ENCODE measurements at regions not wholly inside any gene's neighbourhood (a gene's known extent, or its start where the extent isn't known, plus 50 kb on each side); places are given as distances from the start of the nearest gene placed in this dataset.

DNA sequence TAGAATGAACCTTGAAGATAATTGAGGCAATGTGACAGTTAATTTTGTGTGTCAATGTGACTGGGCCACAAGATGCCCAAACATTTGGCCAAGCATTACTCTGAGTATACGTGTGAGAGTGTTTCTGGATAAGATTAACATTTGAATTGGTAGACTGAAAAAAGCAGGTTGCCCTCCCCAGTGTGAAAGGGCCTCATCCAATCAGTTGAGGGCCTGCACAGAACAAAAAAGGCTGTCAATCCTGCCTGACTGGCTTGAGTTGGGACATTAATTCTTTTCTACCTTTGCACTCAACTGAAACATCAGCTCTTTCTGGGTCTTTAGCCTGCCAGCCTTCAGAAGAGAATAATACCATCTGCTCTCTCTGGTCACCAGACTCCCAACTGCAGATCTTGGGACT is 56.6 kb upstream of the PDE1C start:
- Histone ChIP-seq H3K4me2 (ENCODE audit: low read length) (no peak overlapping the region), H4K20me1 (ENCODE audit: control insufficient read depth, insufficient read depth, low read depth, low read length) (no peaks in the 10 kb centered on the region), H3K27ac (ENCODE audit: low read depth, low read length) (no peak overlapping the region), H3K9me3 (ENCODE audit: control insufficient read depth, insufficient read depth, low read length) (0 out of 2 replicates have a peak, but pooled peaks cover 4% of the 10 kb centered on the region), H3K4me1 (ENCODE audit: control insufficient read depth, low read length) (no peaks in the 10 kb centered on the region), H3K4me3 (ENCODE audit: low read length) (no peak overlapping the region), H3K9me2 (replicated peaks; ENCODE audit: control insufficient read depth, low read length) (no peaks in the 10 kb centered on the region), H3K36me3 (ENCODE audit: control insufficient read depth, low read length) (no peaks in the 10 kb centered on the region), H3K79me2 (ENCODE audit: control insufficient read depth, low read length) (no peaks in the 10 kb centered on the region), H3K27me3 (ENCODE audit: control insufficient read depth, low read length) (no peaks in the 10 kb centered on the region), H3F3A (ENCODE audit: control insufficient read depth, insufficient read depth) (no peaks in the 10 kb centered on the region)
- TF ChIP-seq, protein P1, sequence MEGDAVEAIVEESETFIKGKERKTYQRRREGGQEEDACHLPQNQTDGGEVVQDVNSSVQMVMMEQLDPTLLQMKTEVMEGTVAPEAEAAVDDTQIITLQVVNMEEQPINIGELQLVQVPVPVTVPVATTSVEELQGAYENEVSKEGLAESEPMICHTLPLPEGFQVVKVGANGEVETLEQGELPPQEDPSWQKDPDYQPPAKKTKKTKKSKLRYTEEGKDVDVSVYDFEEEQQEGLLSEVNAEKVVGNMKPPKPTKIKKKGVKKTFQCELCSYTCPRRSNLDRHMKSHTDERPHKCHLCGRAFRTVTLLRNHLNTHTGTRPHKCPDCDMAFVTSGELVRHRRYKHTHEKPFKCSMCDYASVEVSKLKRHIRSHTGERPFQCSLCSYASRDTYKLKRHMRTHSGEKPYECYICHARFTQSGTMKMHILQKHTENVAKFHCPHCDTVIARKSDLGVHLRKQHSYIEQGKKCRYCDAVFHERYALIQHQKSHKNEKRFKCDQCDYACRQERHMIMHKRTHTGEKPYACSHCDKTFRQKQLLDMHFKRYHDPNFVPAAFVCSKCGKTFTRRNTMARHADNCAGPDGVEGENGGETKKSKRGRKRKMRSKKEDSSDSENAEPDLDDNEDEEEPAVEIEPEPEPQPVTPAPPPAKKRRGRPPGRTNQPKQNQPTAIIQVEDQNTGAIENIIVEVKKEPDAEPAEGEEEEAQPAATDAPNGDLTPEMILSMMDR (IDR thresholded peaks at IDR 0.05; ENCODE audit: low read depth, low read length, poor library complexity, severe bottlenecking) = no peak
- TF ChIP-seq EZH2phosphoT487 (IDR thresholded peaks at IDR 0.05; ENCODE audit: borderline replicate concordance, low read length) = no peak

Measured in DOHH2 (cell line).